Activated T-cell treated with anti-CD3 and anti-CD28 coated beads for 48 hours (primary cell): ENCODE measurements at regions not wholly inside any gene's neighbourhood (a gene's known extent, or its start where the extent isn't known, plus 50 kb on each side); places are given as distances from the start of the nearest gene placed in this dataset.
"Not testable (repeated sequence)": the region's sequence is repeated elsewhere in the genome, so short reads cannot be mapped to it uniquely, and the experiment has no call there.

Source experiments
- DNase-seq: peaks from one replicate; pipeline ENCODE4 v3.0.0-alpha.2; 2020; ENCODE audit warnings: low read depth

DNA sequence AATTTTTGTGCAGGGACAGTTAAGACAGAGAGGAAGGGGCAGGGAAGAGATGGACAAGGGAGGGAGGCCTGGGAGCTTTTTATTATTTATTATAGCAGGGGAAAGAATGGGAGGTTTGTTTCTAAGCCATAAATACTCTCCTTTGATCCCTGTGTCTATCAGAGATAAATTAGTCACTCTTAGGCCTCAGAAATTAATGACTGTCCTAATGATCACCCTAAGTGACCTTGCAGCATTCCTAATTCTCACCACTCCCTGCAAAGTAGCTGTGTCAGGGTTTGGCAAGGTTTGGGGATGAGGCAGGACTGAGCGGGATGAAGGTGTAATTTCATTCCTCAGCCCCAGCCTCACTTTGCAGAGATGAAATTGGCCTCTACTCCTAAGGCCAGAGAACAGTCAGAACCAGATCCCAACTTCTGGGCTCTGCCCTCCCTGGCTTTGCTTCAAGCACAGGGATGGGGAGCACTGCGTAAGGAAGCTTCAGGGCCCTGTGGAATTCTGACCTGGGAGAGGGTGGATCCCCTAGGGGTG lies 95.0 kb downstream of the TMEM17 start:
- no peak for DNase-seq

DNA sequence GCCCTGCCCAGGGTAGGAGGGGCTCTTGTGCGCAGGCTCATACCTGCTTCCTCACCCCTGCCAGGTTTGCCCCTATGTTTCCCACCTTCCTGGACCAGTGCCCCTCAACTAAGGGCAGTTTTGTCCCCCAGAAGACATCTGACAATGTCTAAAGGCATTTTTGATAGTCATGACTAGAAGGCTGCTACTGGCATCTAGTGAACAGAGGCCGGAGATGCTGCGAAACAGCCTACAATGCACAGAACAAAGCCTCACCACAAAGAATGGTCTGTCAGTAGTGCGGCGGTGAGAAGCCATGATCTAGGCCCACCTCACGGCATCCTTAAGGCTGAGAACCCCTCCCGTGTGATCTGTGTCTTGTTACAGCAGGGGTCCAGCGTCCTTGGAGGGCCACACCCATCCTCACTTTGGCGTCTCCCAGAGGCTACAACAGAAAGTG lies 96.0 kb downstream of the TMEM17 start:
- no peak for DNase-seq

DNA sequence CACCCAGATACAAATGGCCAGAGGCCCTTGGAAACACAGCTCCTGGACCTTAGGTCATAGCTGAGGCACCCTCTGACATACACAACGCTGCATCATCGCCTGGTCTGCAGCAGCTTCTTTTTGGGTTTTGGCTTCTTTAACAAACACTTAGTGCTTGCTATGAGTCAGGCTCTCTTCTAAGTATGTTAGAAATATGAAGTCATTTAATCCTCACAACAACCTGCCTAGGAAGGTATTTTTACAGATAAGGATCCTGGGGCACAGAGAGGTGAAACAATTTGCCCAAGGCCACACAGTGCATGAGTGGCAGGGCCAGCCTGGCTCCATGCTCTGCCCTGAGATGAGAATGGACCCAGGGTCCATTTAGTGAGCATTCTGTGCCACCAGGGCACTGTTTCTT lies 96.6 kb downstream of the TMEM17 start:
- no peak for DNase-seq

DNA sequence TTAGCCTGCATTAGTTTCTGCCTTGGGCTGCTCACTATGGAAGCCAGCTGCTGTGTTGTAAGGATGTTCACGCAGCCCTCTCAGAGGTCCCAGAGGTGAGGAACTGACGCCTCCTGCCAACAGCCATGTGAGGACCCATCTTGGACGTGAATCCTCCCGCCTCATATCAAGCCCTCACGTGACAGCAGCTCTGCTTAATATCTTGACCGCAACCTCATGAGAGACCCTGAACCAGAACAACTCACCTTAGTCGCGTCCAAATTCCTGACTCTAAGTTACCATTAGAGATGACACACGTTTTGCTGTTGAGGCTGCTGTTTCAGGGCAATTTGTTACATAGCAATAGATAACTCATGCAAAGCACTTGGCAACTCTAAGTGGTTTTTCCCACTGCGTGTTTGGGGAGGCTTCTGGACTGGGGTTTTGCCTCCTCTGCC lies 97.7 kb downstream of the TMEM17 start:
- no peak for DNase-seq

DNA sequence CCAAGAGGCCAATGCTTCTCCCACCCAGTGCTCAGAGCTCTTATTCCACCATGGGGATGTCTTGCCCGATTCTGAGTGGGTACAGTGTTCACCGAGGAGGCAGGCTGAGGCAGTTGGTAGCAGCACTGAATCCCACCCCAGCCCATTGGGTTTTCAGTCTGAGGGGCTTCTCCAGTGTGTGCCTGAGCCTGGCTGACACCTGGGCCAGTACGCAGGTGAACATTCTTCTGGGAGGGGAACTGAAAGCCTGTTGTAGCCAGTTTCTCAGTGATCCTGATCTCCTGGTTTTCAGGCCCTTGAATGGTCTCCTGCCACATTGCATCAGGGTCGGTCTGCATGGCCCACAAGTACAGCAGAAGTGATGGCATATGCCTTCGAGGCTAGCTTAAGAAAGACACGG lies 98.2 kb downstream of the TMEM17 start:
- DNase-seq, result no peak

DNA sequence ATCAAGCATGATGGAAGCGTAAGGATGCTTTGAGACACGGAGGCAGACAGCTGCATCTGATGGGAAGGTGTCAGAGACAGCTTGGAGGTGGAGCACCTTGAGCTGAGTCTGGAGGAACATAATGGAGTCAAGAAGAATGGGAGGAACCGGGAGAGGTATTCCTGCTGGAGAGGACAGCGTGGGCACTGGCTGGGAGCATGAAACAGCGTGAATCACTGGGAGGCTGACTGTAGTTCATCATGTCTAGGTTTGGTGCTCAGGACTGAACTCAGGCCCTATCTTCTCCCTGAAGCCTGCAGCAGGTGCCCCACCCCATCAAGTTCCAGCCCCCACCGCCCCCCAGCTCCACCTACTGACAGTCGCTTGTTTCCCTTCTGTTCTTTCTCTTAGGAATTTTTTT lies 98.6 kb downstream of the TMEM17 start:
- no peak for DNase-seq

DNA sequence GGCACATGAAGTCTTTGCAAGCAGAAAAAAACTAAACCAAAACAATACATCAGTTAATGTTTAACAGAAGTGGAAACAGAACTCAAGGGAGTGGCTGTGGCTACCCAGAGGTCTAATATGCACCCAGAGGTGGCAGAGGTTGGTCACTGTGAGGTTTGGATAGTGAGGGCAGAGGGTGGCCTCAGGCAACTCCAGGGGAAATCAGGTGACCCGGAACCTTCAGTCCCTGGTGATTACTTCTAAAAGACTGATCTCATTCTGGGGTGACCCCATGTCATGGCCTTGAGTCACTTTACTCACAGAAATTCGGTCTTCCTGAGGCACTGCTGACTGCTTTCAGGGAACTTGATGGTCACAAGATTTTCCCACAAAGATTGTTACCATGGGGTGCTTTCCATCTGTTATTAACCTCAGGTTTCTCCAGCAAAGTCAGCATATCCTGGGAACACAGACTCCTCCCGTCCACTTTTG lies 99.4 kb downstream of the TMEM17 start:
- DNase-seq, result no peak

DNA sequence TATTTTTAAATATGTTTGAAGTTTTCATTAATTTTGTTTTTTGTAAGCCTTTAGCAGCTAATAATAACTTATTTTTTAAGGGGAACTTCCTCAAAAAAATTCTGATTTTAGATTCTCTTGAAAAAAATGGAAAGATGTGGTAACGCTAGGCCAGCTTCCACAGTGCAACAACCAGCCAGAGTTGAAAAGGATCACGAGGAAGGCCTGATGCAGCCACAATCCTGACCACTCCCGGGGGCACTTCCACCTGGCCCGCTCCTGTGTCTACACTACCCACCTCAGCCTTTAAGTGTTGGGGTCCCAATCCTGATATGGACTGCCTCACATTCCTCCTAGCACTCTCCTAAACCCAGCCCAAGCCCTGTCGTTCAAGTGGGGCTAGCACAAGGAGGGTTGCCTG lies 101.1 kb downstream of the TMEM17 start:
- DNase-seq, result no peak

DNA sequence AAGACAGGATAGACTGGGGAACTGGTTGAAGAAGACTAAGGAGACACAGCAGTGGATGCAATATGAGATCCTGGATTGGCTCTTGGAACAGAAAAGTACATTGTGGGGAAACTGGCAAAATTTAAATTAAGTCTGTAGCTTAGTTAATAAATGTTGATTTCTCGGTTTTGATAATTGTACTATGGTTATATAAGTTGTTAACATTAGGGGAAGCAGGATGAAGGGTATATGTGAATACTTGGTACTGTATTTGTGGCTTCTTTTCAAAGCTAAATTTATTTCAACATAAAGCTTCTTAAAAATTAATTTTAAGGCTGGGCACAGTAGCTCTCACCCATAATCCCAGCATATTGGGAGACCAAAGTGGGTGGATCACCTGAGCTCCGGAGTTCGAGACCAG lies 103.8 kb downstream of the TMEM17 start:
- no peak for DNase-seq

DNA sequence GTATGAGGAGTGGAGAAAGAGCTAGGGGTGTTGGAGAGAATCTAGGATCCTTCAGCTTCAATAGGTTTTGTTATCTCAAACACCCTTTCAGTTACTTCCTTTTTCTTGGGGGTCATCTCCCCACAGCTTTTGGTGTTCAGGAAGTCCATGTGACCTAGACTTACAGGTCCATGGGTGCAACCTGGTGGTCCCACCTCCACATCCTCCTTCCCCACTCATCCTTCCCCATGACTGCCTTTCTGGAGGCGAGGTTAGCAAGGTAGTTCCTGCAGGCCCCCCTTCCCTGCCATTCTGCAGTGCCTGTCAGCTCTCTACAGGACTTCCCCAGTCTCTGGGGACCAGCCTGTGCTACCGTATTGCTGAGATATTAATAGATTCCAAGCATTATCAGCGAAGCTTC lies 107.6 kb downstream of the TMEM17 start:
- no peak for DNase-seq

DNA sequence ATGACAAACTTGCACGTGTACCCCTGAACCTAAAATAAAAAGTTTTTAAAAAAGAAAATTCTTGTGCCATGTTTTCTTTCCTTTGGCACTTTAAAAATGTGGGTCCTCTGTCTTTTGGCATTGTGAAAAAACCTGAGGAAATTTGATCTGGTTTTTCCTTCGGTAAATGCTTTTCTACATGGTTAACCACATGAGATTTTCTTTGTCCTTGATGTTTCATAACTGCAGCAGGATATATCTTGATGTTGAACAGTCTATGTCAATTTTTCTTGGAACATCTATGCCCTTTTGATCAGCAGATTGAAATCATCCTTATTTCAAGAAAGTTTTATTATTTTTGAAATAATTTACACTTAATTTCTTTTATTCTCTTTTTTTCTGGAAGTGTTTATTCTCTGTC lies 109.1 kb downstream of the TMEM17 start:
- DNase-seq, result no peak

DNA sequence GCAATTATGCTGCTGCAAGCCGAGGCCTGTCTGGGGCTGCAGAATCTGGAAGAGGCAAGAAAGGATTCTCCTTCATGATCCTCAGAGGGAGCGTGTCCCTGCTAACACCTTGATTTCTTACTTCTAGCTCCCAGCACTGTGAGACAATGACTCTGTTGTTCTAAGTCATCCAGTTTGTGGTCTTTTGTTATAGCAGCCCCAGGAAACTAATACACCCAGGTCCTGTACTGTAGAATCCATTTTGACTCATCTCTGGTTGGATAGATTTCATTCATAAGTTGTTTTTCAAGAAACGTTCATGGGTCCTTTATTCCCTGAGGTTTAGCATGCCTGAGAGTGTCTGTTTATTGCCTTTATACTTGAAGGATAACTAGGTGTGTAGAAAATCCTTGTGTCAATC lies 112.7 kb downstream of the TMEM17 start:
- no peak for DNase-seq

DNA sequence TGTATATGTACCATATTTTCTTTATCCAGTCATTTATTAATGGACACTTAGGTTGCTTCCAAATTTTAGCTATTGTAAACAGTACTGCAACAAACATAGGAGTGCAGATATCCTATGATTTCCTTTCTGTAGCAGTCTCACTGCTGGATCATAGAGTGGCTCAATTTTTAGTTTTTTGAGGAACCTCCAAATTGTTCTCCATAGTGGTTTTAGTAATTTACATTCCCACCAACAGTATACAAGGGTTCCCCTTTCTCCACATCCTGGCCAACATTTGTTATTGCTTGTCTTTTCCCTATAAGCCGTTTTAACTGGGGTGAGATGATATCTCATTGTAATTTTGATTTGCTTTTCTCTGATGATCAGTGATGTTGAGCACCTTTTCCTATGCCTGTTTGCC lies 114.3 kb downstream of the TMEM17 start:
- no peak for DNase-seq

DNA sequence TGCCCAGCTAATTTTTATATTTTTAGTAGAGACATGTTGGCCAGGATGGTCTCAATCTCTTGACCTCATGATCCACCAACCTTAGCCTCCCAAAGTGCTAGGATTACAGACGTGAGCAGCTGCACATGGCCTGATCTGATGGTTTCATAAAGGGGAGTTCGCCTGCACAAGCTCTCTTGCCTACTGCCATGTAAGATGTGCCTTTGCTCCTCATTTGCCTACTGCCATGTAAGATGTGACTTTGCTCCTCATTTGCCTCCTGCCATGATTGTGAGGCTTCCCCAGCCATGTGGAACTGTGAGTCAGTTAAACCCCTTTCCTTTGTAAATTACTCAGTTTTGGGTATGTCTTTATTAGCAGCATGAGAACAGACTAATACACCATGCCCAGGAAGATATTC lies 119.6 kb downstream of the TMEM17 start:
- not testable (repeated sequence) for DNase-seq

DNA sequence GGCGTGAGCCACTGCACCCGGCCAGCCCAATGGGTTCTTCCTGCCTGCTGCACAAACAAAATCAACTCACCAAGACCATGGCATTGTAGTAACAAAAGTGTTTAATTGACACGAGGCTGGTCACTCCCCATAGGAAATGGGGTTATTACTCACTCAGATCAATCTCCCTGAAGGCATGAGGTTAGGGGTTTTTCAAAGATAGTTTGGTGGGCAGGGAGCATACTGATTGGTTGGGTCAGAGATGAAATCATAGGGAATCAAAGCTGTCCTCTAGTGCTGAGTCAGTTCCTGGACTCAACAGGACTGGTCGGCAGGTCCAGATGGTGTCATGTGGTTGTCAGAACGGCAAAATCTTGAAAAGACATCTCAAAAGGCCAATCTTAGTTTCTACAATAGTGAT lies 122.1 kb downstream of the TMEM17 start:
- no peak for DNase-seq

DNA sequence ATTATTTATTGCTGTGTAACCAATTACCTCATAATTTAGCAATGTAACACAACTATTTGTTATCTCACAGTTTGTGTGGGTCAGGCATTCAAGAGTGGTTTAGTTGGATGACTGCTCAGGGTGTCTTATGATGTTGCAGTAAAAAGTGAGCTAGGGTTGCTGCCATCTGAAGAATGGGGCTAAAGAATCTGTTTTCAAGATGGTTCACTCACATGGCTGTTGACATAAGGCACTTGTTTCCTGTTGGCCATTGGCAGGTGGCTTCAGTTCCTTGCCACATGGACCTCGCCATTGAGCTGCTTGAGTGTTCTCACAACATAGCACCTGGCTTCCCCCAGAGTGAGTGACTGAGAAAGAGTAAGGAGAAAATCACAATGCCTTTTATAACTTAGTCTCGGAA lies 123.2 kb downstream of the TMEM17 start:
- no peak for DNase-seq

DNA sequence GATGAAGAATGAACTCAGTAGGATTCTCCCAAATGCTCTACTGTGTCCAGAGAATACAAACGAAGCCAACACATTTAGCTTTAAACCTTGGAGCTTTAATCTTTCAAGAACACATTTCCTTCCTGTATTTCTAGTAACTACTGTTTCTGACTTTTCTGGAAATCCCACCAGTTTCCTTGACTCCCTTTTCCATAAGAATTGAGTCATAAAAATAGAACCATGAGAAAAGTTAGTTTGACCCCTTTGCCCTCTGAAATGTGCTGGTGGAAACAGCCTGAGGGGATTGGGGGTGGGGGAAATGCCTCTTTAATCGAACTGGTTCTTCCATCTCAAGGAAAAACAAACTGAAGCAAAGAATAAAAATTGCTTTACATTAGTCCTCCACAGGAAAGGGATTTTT lies 123.9 kb downstream of the TMEM17 start:
- DNase-seq, result no peak

DNA sequence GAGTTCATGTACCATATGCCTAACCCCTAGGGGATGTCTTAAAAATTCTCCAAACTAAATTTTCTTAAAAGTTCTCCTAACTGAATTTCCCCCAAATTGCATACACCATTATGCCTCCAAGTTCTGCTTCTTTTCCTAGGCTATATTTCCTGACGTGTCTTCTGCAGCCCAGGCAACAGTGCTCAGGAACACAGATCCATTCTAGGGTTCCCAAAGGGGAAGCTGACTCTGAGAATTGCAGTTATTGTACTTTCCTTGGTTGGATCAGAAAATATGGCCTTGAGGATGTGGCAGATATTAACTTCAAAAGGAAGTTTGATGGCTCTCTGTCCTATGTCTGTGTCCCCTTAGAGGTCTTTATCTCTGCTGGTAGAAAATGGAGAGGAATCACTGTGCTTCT lies 124.3 kb downstream of the TMEM17 start:
- no peak for DNase-seq

DNA sequence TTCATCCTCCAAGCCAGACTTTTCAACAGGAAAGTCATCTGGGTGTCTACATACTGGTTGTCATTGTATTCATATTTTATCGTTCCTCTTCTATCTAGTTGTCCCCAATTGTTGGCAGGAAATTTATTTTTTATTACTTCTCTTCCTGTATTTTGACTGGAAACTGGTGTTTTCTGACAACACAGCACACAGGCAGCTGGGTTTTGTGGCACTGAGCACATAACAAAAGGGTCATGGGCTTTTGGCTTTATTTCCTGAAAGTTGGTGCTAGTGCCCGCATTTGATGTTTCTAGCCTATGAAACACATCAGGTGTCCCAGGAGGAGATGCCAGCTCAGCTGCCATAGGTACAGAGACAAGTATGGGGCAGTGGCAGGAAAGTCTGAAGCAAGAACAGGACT lies 126.4 kb downstream of the TMEM17 start:
- DNase-seq, result no peak

DNA sequence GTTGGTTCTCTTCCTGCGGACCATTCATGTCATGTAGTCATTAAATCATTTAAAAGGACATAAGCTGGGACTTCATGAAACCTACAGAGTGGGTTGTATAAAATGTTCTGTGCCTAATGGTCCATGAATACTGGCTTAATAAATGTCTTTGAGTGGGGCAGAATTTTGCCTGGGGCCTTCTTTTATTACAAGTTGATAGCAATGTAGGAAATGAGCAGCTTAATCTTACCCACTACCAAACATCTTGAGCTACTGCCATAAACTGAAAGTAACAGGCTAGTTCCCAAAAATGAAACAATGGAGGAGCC lies 130.9 kb downstream of the TMEM17 start:
- DNase-seq, result no peak

DNA sequence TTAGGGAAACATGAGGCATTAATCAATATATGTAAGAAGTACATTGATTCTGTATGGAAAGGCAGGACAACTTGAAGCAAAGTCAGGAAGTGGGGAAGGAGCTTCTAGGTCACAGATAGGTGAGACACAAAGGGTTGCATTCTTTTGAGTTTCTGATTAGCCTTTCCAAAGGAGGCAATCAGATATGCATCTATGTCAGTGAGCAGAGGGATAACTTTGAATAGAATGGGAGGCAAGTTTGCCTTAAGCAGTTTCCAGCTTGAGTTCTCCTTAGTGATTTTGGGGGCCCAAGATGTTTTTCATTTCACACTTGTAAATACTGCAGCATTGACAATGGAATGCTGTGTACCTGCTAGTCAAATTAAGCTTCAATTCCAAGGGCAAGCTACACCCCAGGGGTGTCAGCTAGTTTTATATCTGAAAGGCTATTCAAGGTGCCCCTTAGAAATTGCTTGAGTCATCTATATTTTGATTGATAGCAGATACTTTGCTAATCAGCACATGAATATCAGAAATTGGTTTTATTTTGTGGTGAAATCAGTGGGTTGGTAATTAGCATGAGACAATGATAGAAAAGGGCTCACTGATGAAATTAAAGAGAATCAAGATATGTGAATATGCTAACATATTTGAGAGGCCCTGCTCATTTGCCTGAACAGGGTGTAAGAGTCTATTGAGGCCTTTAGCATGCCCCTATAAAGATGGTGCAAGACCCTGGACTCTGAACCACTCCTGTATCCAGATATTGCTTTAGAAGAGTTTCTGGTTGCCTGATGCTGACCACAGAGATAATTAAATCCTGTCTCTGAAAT lies 131.5 kb downstream of the TMEM17 start:
- DNase-seq, result no peak

DNA sequence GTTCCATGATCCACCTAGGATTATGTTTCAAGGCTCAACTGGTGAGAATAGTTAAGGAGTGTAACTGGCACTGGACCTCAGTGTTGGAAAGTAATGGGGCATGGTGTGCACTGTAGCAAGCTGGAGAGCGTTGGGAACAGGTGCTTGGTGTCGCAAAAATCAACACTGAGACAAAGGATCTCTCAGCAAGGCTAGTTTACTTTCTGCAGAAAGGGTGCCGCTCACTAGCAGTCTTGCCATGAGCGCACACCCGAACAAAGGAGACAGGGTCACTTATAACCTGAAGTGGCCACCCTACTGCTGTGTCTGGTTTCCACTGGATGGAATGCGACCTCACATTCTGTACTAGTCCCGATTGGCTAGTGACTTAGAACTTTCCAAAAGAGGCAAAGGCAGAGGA lies 133.2 kb downstream of the TMEM17 start:
- no peak for DNase-seq

DNA sequence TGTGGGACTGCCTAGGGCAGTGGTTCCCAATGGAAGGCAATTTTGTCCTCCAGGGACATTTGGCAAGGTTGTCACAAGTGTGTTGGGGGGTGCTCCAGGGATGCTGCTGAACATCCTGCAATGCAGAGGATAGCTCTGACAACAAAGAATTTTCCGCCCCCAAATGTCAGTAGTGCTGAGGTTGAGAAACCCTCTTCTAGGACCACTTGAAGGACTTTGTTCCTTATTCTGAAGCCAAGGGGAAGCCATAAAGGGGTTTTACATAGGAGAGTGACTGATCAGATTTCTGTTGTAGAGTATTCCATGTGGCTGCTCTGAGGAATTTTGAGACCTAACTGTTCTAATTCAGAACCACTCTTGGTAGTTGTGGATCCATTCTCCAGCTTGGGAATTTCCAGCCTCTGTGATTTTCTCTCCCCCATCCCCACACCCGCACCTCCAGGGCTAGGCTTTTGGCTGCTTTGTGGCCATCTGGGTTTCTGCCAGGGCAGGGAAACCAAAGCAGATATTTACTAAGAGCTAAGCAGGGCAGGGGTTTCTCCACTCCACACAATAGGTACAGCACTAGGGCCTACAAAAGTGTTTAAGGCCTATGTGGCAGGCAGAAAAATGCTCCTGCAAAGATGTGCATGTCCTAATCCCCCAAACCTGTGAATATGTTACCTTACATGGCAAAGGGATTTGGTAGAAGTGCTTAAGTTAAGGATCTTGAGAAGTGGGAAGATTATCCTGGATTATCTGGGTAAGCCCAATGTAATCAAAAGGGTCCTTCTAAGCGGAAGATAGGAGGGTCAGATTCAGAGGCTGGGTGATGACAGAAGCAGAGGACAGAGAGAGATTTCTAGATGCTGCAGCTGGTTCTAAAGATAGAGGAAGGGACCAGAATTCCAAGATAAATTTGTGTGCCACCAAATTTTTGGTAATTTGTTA lies 135.4 kb downstream of the TMEM17 start:
- DNase-seq, result no peak
